Testis (tissue), 2 donors: ENCODE measurements at regions not wholly inside any gene's neighbourhood (a gene's known extent, or its start where the extent isn't known, plus 50 kb on each side); places are given as distances from the start of the nearest gene placed in this dataset.

Experiments used
- CTCF ChIP-seq, 3 experiments: fragments of 450-650 bp in 2 of 3; fragments of 200-600 bp in 1 of 3; sonication (generic) in 1 of 3; IDR thresholded peaks; one replicate each; pipeline ENCODE4 v1.5.1; 2016 to 2019; ENCODE audit warnings: antibody characterized with exemption in 3 of 3, mild to moderate bottlenecking in 2 of 3, moderate library complexity in 1 of 3
- POLR2A ChIP-seq: fragments of 450-650 bp; IDR thresholded peaks from one replicate; pipeline ENCODE4 v1.6.1; 2017; ENCODE audit warnings: antibody characterized with exemption, mild to moderate bottlenecking, moderate library complexity

- no peak for TF ChIP-seq POLR2A
- TF ChIP-seq CTCF (IDR thresholded peaks at IDR 0.05), result no peak
These were observed 153.9 kb upstream of the NFIB start for GRCh38 chr9:14467675-14468374.
